ENCODE measurements at regions not wholly inside any gene's neighbourhood (a gene's known extent, or its start where the extent isn't known, plus 50 kb on each side); places are given as distances from the start of the nearest gene placed in this dataset.
"Not testable (repeated sequence)": the region's sequence is repeated elsewhere in the genome, so short reads cannot be mapped to it uniquely, and the experiment has no call there.

- H3K4me3 ChIP-seq (ENCODE audit: low read depth, low read length) = no peak overlapping the region
- DNase-seq (ENCODE audit: low read depth) = no peak
- TF ChIP-seq CTCF (IDR thresholded peaks at IDR 0.05; ENCODE audit: control insufficient read depth, extremely low read depth, insufficient read depth) = no peak
Measured at GRCh38 chr1:101131239-101131843, 105.5 kb upstream of the S1PR1 start.

- DNase-seq (ENCODE audit: low read depth) = no peak
- no peak overlapping the region for H3K4me3 ChIP-seq (ENCODE audit: low read depth, low read length)
- TF ChIP-seq CTCF (IDR thresholded peaks at IDR 0.05; ENCODE audit: control insufficient read depth, extremely low read depth, insufficient read depth) = no peak
Measured at GRCh38 chr1:101130673-101131072, 105.1 kb upstream of the DPH5 start.

GRCh38 chr1:101128846-101129245 lies 103.3 kb upstream of the DPH5 start:
- DNase-seq (ENCODE audit: low read depth) = no peak
- TF ChIP-seq CTCF (IDR thresholded peaks at IDR 0.05; ENCODE audit: control insufficient read depth, extremely low read depth, insufficient read depth) = no peak
- H3K4me3 ChIP-seq (ENCODE audit: low read depth, low read length) = no peak overlapping the region

GRCh38 chr1:101128211-101128727 lies 102.7 kb upstream of the DPH5 start:
- H3K4me3 ChIP-seq (ENCODE audit: low read depth, low read length) = no peak overlapping the region
- no peak for DNase-seq (ENCODE audit: low read depth)
- no peak for TF ChIP-seq CTCF (IDR thresholded peaks at IDR 0.05; ENCODE audit: control insufficient read depth, extremely low read depth, insufficient read depth)

- TF ChIP-seq CTCF (IDR thresholded peaks at IDR 0.05; ENCODE audit: control insufficient read depth, extremely low read depth, insufficient read depth) = no peak
- peak; percentile 38 for DNase-seq (ENCODE audit: low read depth)
- no peak overlapping the region for H3K4me3 ChIP-seq (ENCODE audit: low read depth, low read length)
Measured at GRCh38 chr1:101124405-101124804, 98.8 kb upstream of the DPH5 start.

- DNase-seq (ENCODE audit: low read depth); H3K4me3 ChIP-seq (ENCODE audit: low read depth, low read length): not testable (repeated sequence)
Measured at GRCh38 chr1:101123904-101124303, 98.3 kb upstream of the DPH5 start.

- no peak overlapping the region for H3K4me3 ChIP-seq (ENCODE audit: low read depth, low read length)
- no peak for TF ChIP-seq CTCF (IDR thresholded peaks at IDR 0.05; ENCODE audit: control insufficient read depth, extremely low read depth, insufficient read depth)
- no peak for DNase-seq (ENCODE audit: low read depth)
Measured at GRCh38 chr1:101122452-101123166, 97.0 kb upstream of the DPH5 start.

Data from LNCaP clone FGC (cell line).